A549 (cell line): ENCODE measurements at regions not wholly inside any gene's neighbourhood (a gene's known extent, or its start where the extent isn't known, plus 50 kb on each side); places are given as distances from the start of the nearest gene placed in this dataset.

Experiments
- ATAC-seq, 2 experiments: fragments of 200-7000 bp in 1 of 2; fragments of >200 bp in 1 of 2; cut with Nextera tagmentation in 1 of 2; cut with Tn5 transposase in 1 of 2; 3 replicates each; pipeline versions ENCODE4 v1.8.0 to v1.9.1; 2018 to 2020; ENCODE audit warnings: mild to moderate bottlenecking in 1 of 2, moderate library complexity in 1 of 2
- CTCF ChIA-PET: fragments of 300-600 bp; sonication (Branson Sonifier 250); formaldehyde crosslinking; extraction: SDS; loops from one replicate; lab custom pipeline; 2021; ENCODE audit warnings: antibody characterized with exemption, inconsistent platforms; lab: Yijun Ruan, JAX
- POLR2A ChIA-PET: fragments of 350-600 bp; formaldehyde crosslinking; extraction: SDS; loops from one replicate; lab custom pipeline; 2021; ENCODE audit warnings: antibody characterized with exemption, inconsistent platforms; lab: Yijun Ruan, JAX
- DNase-seq, 2 experiments: peaks; one replicate each; pipeline versions ENCODE4 v3.0.0 to v3.0.0-alpha.2; 2011 to 2016; ENCODE audit warnings: low read depth in 1 of 2, low spot score in 1 of 2
- FAIRE-seq: peaks from 2 replicates; lab custom pipeline; 2011; peaks lifted over from hg19 to GRCh38; lab: Jason Lieb, UNC
- H3K27ac ChIP-seq, 2 experiments: fragments of >200 bp; sonication (Bioruptor Twin); formaldehyde crosslinking; 3 replicates each; pipeline ENCODE4 v1.5.1; 2016 to 2017
- H3K4me1 ChIP-seq: fragments of >200 bp; sonication (Bioruptor Twin); formaldehyde crosslinking; 3 replicates; pipeline ENCODE4 v1.6.1; 2016
- H3K4me2 ChIP-seq: fragments of >200 bp; sonication (Bioruptor Twin); formaldehyde crosslinking; 3 replicates; pipeline ENCODE4 v1.6.1; 2016
- H3K4me3 ChIP-seq: fragments of >200 bp; sonication (Bioruptor Twin); formaldehyde crosslinking; 3 replicates; pipeline ENCODE4 v1.5.1; 2016
- H3K9me3 ChIP-seq: fragments of >200 bp; sonication (Bioruptor Twin); formaldehyde crosslinking; 3 replicates; pipeline ENCODE4 v1.6.1; 2016
- CBX8 ChIP-seq: fragments of 200-600 bp; sonication (generic); IDR thresholded peaks from 2 replicates; pipeline ENCODE4 v1.6.1; 2016
- CEBPB ChIP-seq, 2 experiments: fragments of >200 bp in 1 of 2; sonication (Bioruptor Twin) in 1 of 2; formaldehyde crosslinking in 1 of 2; IDR thresholded peaks; 2 replicates each; pipeline ENCODE4 v1.6.1; 2012 to 2016
- CHD2 ChIP-seq: fragments of 150-350 bp; IDR thresholded peaks from 2 replicates; pipeline ENCODE4 v1.6.1; 2014; ENCODE audit warnings: low read length; ENCODE audit not compliant: partially characterized antibody
- EHMT2 ChIP-seq: fragments of 200-600 bp; sonication (generic); IDR thresholded peaks from 2 replicates; pipeline ENCODE4 v1.6.1; 2016; ENCODE audit warnings: antibody characterized with exemption, low read depth, mild to moderate bottlenecking, moderate library complexity
- EP300 ChIP-seq, 2 experiments: fragments of >200 bp; sonication (Bioruptor Twin); formaldehyde crosslinking; IDR thresholded peaks; 2 replicates in 1 of 2; 3 replicates in 1 of 2; pipeline ENCODE4 v1.6.1; 2016 to 2017
- FOXS1 ChIP-seq: fragments of 250-450 bp; sonication (Bioruptor Pico); IDR thresholded peaks from 2 replicates; pipeline ENCODE4 v1.5.0; 2020; ENCODE audit warnings: mild to moderate bottlenecking, moderate library complexity
- HEYL ChIP-seq: fragments of 250-450 bp; sonication (Bioruptor Pico); IDR thresholded peaks from 2 replicates; pipeline ENCODE4 v1.8.0; 2021; ENCODE audit warnings: mild to moderate bottlenecking, moderate library complexity
- HOXA7 ChIP-seq: fragments of 250-450 bp; sonication (Bioruptor Pico); IDR thresholded peaks from 2 replicates; pipeline ENCODE4 v1.5.0; 2020; ENCODE audit warnings: mild to moderate bottlenecking, moderate library complexity
- HOXB13 ChIP-seq: fragments of 250-450 bp; sonication (Bioruptor Pico); IDR thresholded peaks from 2 replicates; pipeline ENCODE4 v1.5.0; 2020; ENCODE audit warnings: low read depth, mild to moderate bottlenecking, moderate library complexity
- HOXB5 ChIP-seq: fragments of 250-450 bp; sonication (Bioruptor Pico); IDR thresholded peaks from 2 replicates; pipeline ENCODE4 v1.5.0; 2020; ENCODE audit warnings: mild to moderate bottlenecking, moderate library complexity
- KDM1A ChIP-seq: fragments of 200-600 bp; sonication (generic); IDR thresholded peaks from 2 replicates; pipeline ENCODE4 v1.6.1; 2016; ENCODE audit warnings: low read depth, mild to moderate bottlenecking
- KDM5A ChIP-seq: fragments of 200-600 bp; sonication (generic); IDR thresholded peaks from 2 replicates; pipeline ENCODE4 v1.6.1; 2016; ENCODE audit warnings: antibody characterized with exemption, mild to moderate bottlenecking
- MAZ ChIP-seq: fragments of 150-350 bp; IDR thresholded peaks from 2 replicates; pipeline ENCODE4 v1.6.1; 2014; ENCODE audit warnings: antibody characterized with exemption, low read depth, low read length, borderline replicate concordance
- POLR2A ChIP-seq: IDR thresholded peaks from 2 replicates; pipeline ENCODE4 v1.6.1; 2012; ENCODE audit warnings: mild to moderate bottlenecking, low read length
- RAD21 ChIP-seq, 2 experiments: fragments of >200 bp in 1 of 2; sonication (Bioruptor Twin) in 1 of 2; formaldehyde crosslinking in 1 of 2; IDR thresholded peaks in 1 of 2; conservative IDR thresholded peaks in 1 of 2; 2 replicates in 1 of 2; 3 replicates in 1 of 2; pipeline ENCODE4 v1.6.1; 2012 to 2018; ENCODE audit warnings: inconsistent platforms in 1 of 2
- RCOR1 ChIP-seq: fragments of 150-350 bp; IDR thresholded peaks from 2 replicates; pipeline ENCODE4 v1.6.1; 2014; ENCODE audit warnings: antibody characterized with exemption, low read length, low read depth
- SREBF2 ChIP-seq: fragments of 450-650 bp; IDR thresholded peaks from 2 replicates; pipeline ENCODE4 v1.6.1; 2014; ENCODE audit warnings: mild to moderate bottlenecking, moderate library complexity
- TFCP2L1 ChIP-seq: fragments of 250-450 bp; sonication (Bioruptor Pico); IDR thresholded peaks from 2 replicates; pipeline ENCODE4 v1.5.0; 2021; ENCODE audit warnings: mild to moderate bottlenecking
- ZFP36 ChIP-seq: fragments of 450-650 bp; IDR thresholded peaks from 2 replicates; pipeline ENCODE4 v1.6.1; 2014; ENCODE audit warnings: borderline replicate concordance; ENCODE audit not compliant: partially characterized antibody
- ZNF302 ChIP-seq: fragments of 250-450 bp; sonication (Bioruptor Pico); IDR thresholded peaks from 2 replicates; pipeline ENCODE4 v1.9.0; 2021; ENCODE audit warnings: inconsistent platforms, mild to moderate bottlenecking, moderate library complexity
- WGBS: methylation state at CpG from one replicate; pipeline ENCODE4 v1.1.6; 2017; ENCODE audit errors: missing lambda C conversion rate; 5-methylcytosine and 5-hydroxymethylcytosine counted together
- TF ChIP-seq, protein P1 (sequence below): IDR thresholded peaks from 2 replicates; pipeline ENCODE4 v1.6.1; 2012
- TF ChIP-seq, protein P2 (sequence below): fragments of >200 bp; sonication (Bioruptor Twin); formaldehyde crosslinking; IDR thresholded peaks from 3 replicates; pipeline ENCODE4 v1.5.1; 2016
- TF ChIP-seq, protein P3 (sequence below): fragments of 150-350 bp; IDR thresholded peaks from 2 replicates; pipeline ENCODE4 v1.6.1; 2014; ENCODE audit warnings: low read depth, mild to moderate bottlenecking, low read length
- TF ChIP-seq, protein P4 (sequence below): fragments of 200-600 bp; sonication (generic); IDR thresholded peaks from 2 replicates; pipeline ENCODE4 v1.6.1; 2016; ENCODE audit warnings: antibody characterized with exemption, mild to moderate bottlenecking, moderate library complexity
- TF ChIP-seq, protein P5 (sequence below): fragments of 450-650 bp; IDR thresholded peaks from 2 replicates; pipeline ENCODE4 v1.6.1; 2014; ENCODE audit warnings: antibody characterized with exemption

DNA sequence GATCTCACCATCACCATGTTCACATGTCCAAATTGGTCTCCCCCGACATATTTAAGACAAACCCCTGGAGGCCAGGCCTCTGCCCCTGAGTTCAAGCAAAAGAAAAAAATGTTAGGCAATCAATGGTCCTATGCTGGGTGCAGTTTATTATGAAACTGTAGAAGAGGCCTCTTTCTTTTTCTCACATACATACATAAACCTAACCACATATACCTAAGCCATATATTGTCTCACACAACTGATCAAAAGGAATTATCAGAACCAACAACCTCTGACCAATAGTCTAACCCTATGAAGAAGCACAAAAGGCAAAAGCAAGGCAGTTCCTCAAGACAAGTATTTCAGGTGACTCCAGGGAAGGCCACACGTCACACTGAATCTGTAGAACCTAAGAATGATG is 49.9 kb downstream of the ILRUN start:
- Histone ChIP-seq H3K4me3 (no peak overlapping the region), H3K4me1 (peaks cover 5% of the 10 kb centered on the region; the same call in 1 of the 3 replicates), H3K27ac (no peak overlapping the region), H3K4me2 (no peak overlapping the region), H3K9me3 (no peaks in the 10 kb centered on the region)
- POLR2A ChIA-PET, result no interaction called here
- TF ChIP-seq KDM1A, result no peak
- TF ChIP-seq, protein P1, sequence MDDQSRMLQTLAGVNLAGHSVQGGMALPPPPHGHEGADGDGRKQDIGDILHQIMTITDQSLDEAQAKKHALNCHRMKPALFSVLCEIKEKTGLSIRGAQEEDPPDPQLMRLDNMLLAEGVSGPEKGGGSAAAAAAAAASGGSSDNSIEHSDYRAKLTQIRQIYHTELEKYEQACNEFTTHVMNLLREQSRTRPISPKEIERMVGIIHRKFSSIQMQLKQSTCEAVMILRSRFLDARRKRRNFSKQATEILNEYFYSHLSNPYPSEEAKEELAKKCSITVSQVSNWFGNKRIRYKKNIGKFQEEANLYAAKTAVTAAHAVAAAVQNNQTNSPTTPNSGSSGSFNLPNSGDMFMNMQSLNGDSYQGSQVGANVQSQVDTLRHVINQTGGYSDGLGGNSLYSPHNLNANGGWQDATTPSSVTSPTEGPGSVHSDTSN, result no peak
- TF ChIP-seq, protein P2, sequence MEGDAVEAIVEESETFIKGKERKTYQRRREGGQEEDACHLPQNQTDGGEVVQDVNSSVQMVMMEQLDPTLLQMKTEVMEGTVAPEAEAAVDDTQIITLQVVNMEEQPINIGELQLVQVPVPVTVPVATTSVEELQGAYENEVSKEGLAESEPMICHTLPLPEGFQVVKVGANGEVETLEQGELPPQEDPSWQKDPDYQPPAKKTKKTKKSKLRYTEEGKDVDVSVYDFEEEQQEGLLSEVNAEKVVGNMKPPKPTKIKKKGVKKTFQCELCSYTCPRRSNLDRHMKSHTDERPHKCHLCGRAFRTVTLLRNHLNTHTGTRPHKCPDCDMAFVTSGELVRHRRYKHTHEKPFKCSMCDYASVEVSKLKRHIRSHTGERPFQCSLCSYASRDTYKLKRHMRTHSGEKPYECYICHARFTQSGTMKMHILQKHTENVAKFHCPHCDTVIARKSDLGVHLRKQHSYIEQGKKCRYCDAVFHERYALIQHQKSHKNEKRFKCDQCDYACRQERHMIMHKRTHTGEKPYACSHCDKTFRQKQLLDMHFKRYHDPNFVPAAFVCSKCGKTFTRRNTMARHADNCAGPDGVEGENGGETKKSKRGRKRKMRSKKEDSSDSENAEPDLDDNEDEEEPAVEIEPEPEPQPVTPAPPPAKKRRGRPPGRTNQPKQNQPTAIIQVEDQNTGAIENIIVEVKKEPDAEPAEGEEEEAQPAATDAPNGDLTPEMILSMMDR, result no peak
- TF ChIP-seq POLR2A, result no peak
- no peak for TF ChIP-seq ZNF302 (CRISPR knock-in tag)
- no peak for TF ChIP-seq KDM5A
- no peak for TF ChIP-seq EP300 (IDR thresholded peaks at IDR 0.05)
- TF ChIP-seq HEYL (CRISPR knock-in tag), result no peak
- TF ChIP-seq HOXB13 (CRISPR knock-in tag), result no peak
- TF ChIP-seq, protein P3, sequence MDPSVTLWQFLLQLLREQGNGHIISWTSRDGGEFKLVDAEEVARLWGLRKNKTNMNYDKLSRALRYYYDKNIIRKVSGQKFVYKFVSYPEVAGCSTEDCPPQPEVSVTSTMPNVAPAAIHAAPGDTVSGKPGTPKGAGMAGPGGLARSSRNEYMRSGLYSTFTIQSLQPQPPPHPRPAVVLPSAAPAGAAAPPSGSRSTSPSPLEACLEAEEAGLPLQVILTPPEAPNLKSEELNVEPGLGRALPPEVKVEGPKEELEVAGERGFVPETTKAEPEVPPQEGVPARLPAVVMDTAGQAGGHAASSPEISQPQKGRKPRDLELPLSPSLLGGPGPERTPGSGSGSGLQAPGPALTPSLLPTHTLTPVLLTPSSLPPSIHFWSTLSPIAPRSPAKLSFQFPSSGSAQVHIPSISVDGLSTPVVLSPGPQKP, result no peak
- TF ChIP-seq FOXS1 (CRISPR knock-in tag), result no peak
- TF ChIP-seq ZFP36, result no peak
- TF ChIP-seq HOXA7, result no peak
- 86% methylated on average over 2 of the region's 2 CpGs for WGBS
- CTCF ChIA-PET, result no interaction called here
- FAIRE-seq, result no peak
- ATAC-seq, result no peak
- DNase-seq, result no peak

DNA sequence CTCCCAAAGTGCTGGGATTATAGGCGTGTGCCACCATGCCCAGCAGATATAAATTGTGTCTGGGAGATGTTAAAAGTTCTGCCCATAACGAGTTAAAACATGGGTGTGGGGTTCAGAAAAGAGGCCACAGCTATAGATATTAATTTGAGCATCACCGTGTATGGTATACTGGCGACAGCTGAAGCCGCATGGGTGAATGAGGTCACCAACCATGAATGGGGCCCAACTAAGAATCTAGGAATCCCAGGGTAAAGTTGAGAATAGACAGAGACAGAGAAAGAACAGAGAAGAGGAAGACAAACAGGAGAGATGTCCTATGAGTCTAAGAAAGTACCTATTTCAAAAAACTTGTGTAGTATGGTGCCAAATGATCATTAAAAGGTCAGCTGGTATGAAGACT is 50.9 kb downstream of the ILRUN start:
- Histone ChIP-seq H3K4me2 (no peak overlapping the region), H3K27ac (no peak overlapping the region), H3K4me3 (no peak overlapping the region), H3K9me3 (no peaks in the 10 kb centered on the region)
- DNase-seq, result no peak
- POLR2A ChIA-PET, result no interaction called here
- 90% methylated on average over 5 of the region's 5 CpGs for WGBS
- no peak for TF ChIP-seq FOXS1 (CRISPR knock-in tag)
- no peak for TF ChIP-seq HOXB5
- TF ChIP-seq TFCP2L1 (CRISPR knock-in tag), result no peak
- no peak for TF ChIP-seq EHMT2
- no peak for TF ChIP-seq MAZ
- no peak for TF ChIP-seq CHD2
- TF ChIP-seq, protein P4, sequence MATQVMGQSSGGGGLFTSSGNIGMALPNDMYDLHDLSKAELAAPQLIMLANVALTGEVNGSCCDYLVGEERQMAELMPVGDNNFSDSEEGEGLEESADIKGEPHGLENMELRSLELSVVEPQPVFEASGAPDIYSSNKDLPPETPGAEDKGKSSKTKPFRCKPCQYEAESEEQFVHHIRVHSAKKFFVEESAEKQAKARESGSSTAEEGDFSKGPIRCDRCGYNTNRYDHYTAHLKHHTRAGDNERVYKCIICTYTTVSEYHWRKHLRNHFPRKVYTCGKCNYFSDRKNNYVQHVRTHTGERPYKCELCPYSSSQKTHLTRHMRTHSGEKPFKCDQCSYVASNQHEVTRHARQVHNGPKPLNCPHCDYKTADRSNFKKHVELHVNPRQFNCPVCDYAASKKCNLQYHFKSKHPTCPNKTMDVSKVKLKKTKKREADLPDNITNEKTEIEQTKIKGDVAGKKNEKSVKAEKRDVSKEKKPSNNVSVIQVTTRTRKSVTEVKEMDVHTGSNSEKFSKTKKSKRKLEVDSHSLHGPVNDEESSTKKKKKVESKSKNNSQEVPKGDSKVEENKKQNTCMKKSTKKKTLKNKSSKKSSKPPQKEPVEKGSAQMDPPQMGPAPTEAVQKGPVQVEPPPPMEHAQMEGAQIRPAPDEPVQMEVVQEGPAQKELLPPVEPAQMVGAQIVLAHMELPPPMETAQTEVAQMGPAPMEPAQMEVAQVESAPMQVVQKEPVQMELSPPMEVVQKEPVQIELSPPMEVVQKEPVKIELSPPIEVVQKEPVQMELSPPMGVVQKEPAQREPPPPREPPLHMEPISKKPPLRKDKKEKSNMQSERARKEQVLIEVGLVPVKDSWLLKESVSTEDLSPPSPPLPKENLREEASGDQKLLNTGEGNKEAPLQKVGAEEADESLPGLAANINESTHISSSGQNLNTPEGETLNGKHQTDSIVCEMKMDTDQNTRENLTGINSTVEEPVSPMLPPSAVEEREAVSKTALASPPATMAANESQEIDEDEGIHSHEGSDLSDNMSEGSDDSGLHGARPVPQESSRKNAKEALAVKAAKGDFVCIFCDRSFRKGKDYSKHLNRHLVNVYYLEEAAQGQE, result no peak
- TF ChIP-seq, protein P1, result no peak
- TF ChIP-seq RAD21 (conservative IDR thresholded peaks at IDR 0.05 in 1 of 2, IDR thresholded peaks at IDR 0.05 in 1 of 2), result no peak
- no peak for TF ChIP-seq EP300 (IDR thresholded peaks at IDR 0.05)
- no peak for TF ChIP-seq CBX8
- TF ChIP-seq, protein P5, sequence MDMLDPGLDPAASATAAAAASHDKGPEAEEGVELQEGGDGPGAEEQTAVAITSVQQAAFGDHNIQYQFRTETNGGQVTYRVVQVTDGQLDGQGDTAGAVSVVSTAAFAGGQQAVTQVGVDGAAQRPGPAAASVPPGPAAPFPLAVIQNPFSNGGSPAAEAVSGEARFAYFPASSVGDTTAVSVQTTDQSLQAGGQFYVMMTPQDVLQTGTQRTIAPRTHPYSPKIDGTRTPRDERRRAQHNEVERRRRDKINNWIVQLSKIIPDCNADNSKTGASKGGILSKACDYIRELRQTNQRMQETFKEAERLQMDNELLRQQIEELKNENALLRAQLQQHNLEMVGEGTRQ, result no peak
- no peak for TF ChIP-seq SREBF2
- no peak for TF ChIP-seq KDM1A
- TF ChIP-seq, protein P2, result no peak
- no peak for TF ChIP-seq HOXB13 (CRISPR knock-in tag)
- TF ChIP-seq CEBPB (IDR thresholded peaks at IDR 0.05), result no peak
- TF ChIP-seq RCOR1, result no peak
- TF ChIP-seq, all 56 proteins: peak for 0
- ATAC-seq (no peak), FAIRE-seq (no peak)
- CTCF ChIA-PET, result interaction anchor here (0.6 to 0.7 kb wide), 2 partner anchors 54 to 94 kb away, joined by 3 to 4 read pairs; no protein-coding TSS in a partner anchor
- H3K4me1 ChIP-seq, result no peaks in the 10 kb centered on the region; the same call in 2 of the 3 replicates
